Peyer's patch (tissue), 4 donors: ENCODE measurements at regions not wholly inside any gene's neighbourhood (a gene's known extent, or its start where the extent isn't known, plus 50 kb on each side); places are given as distances from the start of the nearest gene placed in this dataset.
"Not testable (repeated sequence)": the region's sequence is repeated elsewhere in the genome, so short reads cannot be mapped to it uniquely, and the experiment has no call there.

Source experiments
- DNase-seq, 3 donors: peaks; one replicate each; pipeline ENCODE4 v3.0.0-alpha.2; 2017 to 2019
- H3K27ac ChIP-seq, 4 donors: fragments of 200-600 bp; sonication (generic); one replicate each; pipeline ENCODE4 v1.5.1; 2016 to 2019
- H3K27me3 ChIP-seq, 2 donors: fragments of 200-600 bp; sonication (generic); one replicate each; pipeline ENCODE4 v1.5.1; 2019
- H3K36me3 ChIP-seq, 3 donors: fragments of 200-600 bp; sonication (generic); one replicate each; pipeline ENCODE4 v1.5.1; 2016 to 2019
- H3K4me1 ChIP-seq, 4 donors: fragments of 200-600 bp; sonication (generic); one replicate each; pipeline ENCODE4 v1.5.1; 2016 to 2019
- H3K4me3 ChIP-seq, 4 donors: fragments of 200-600 bp; sonication (generic); 1 replicate in 3 of 4; 2 replicates in 1 of 4; pipeline ENCODE4 v1.5.1; 2016 to 2019; ENCODE audit warnings: mild to moderate bottlenecking in 1 of 4
- H3K9me3 ChIP-seq, 4 donors: fragments of 200-600 bp; sonication (generic); one replicate each; pipeline ENCODE4 v1.5.1; 2016 to 2019; ENCODE audit warnings: mild to moderate bottlenecking in 1 of 4
- POLR2A ChIP-seq, 2 donors: fragments of 450-650 bp; IDR thresholded peaks; one replicate each; pipeline ENCODE4 v1.5.1; 2017; ENCODE audit warnings: antibody characterized with exemption in 2 of 2, mild to moderate bottlenecking in 2 of 2, moderate library complexity in 2 of 2
- TF ChIP-seq, protein P1 (sequence below), 6 experiments: fragments of 450-650 bp in 4 of 6; fragments of 200-600 bp in 2 of 6; sonication (generic) in 1 of 6; IDR thresholded peaks; one replicate each; pipeline ENCODE4 v1.5.1; 2017 to 2019; ENCODE audit warnings: antibody characterized with exemption in 6 of 6, mild to moderate bottlenecking in 3 of 6, moderate library complexity in 1 of 6

DNA sequence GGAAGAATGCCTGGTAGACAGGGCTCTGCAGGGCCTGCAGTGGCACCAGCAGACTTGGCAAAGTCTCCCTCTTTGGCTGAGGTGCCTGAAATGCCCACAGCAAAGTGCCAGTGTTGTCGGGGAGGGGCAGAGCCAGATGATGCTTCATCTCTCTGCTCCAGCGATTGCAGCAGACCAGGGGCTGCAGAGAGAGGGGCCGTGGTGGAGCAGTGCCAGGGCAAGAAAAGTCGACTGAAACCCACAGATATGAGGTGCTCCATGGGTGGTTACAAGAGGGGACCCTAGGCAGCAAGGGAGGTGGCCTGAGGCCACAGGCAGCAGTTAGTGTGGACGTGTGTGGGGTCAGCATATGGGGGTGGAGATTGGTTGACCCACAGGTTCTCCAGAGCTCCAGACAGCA lies 123.5 kb upstream of the SHH start:
- Histone ChIP-seq H3K36me3 (no peaks in the 10 kb centered on the region), H3K27me3 (no peaks in the 10 kb centered on the region), H3K9me3 (no peaks in the 10 kb centered on the region), H3K4me3 (no peak overlapping the region), H3K27ac (no peak overlapping the region), H3K4me1 (no peaks in the 10 kb centered on the region)
- no peak for TF ChIP-seq POLR2A (IDR thresholded peaks at IDR 0.05)
- TF ChIP-seq, protein P1, sequence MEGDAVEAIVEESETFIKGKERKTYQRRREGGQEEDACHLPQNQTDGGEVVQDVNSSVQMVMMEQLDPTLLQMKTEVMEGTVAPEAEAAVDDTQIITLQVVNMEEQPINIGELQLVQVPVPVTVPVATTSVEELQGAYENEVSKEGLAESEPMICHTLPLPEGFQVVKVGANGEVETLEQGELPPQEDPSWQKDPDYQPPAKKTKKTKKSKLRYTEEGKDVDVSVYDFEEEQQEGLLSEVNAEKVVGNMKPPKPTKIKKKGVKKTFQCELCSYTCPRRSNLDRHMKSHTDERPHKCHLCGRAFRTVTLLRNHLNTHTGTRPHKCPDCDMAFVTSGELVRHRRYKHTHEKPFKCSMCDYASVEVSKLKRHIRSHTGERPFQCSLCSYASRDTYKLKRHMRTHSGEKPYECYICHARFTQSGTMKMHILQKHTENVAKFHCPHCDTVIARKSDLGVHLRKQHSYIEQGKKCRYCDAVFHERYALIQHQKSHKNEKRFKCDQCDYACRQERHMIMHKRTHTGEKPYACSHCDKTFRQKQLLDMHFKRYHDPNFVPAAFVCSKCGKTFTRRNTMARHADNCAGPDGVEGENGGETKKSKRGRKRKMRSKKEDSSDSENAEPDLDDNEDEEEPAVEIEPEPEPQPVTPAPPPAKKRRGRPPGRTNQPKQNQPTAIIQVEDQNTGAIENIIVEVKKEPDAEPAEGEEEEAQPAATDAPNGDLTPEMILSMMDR (IDR thresholded peaks at IDR 0.05) = no peak
- no peak for DNase-seq

DNA sequence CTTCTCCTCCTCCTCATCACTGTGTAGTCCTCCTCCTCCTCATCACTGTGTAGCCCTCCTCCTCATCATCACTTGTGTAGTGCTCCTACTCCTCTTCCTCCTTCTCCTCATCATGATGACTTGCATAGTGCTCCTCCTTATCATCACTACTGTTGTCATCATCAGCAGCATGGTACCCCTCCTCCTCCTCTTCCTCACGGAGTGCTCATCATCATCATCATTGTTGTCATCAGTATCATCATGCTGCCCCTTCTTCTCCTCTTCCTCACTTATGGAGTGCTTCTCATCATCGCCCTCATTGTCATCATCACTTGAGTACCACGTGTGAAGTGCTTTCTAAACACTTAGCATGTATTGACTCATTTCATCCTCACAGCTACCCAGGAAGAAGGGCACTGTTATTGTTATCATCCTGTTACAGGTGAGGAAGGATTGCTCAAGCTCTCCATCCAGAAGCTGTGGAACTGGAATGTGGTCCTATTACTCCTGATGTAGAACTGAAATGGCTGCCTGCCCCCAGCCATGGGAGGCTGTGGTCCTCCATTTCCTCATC lies 122.8 kb upstream of the SHH start:
- no peaks in the 10 kb centered on the region for H3K4me1 ChIP-seq
- TF ChIP-seq POLR2A (IDR thresholded peaks at IDR 0.05) = no peak
- TF ChIP-seq, protein P1 (IDR thresholded peaks at IDR 0.05) = no peak
- H3K27ac ChIP-seq = no peak overlapping the region
- DNase-seq = no peak
- no peaks in the 10 kb centered on the region for H3K27me3 ChIP-seq
- no peaks in the 10 kb centered on the region for H3K36me3 ChIP-seq
- H3K9me3 ChIP-seq = no peaks in the 10 kb centered on the region
- no peak overlapping the region for H3K4me3 ChIP-seq

DNA sequence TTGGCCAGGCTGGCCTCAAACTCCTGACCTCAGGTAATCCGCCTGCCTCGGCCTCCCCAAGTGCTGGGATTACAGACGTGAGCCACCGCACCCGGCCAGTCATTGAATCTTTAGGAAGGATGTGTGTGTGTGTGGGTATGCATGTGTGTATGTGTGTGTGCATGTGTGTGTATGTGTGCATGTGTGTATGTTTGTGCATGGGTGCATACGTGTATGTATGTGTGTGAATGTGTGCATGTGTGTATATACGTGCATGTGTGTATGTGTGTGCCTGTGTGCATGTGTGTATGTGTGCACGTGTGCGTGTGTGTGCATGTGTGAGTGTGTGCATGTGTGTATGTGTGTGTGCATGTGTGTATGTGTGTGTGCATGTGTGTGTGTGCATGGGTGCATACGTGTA lies 120.1 kb upstream of the SHH start:
- DNase-seq, H3K4me1 ChIP-seq, H3K27me3 ChIP-seq, H3K36me3 ChIP-seq, H3K27ac ChIP-seq, H3K9me3 ChIP-seq, H3K4me3 ChIP-seq: not testable (repeated sequence)

DNA sequence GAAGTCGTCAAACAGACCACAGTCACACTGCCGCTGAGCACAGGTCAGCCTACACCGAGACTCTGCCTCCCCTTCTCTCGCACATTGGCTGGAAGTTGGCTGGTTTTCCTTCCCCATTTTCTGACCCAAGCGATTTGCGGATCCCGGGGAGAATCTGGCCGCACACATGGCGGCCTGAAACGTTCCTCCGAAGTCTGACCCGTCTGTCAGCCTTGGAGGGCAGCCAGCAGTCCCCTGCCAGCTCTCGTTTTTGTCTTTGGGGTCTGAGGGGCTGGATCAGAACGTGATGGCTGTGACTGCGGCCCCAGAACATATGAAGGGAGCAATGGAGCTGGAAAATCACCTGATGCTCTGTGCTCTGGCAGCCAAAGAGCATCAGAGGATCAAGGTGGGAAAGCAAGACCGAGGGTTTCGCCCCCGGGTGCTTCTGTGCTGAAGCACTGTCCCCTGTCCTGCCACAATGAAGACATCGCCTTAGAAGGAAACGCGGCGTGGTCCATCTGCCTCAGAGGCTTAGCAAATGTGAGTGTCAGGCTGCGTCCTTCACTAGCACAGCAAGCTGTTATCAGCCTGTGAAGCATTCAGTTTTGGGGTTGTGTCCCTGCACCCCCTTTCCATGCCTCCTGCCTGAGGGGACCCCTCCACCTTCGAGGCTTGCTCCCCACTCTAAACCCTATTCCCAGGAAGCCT lies 119.3 kb upstream of the SHH start:
- no peaks in the 10 kb centered on the region for H3K9me3 ChIP-seq
- H3K27me3 ChIP-seq = no peaks in the 10 kb centered on the region
- no peak for DNase-seq
- TF ChIP-seq POLR2A (IDR thresholded peaks at IDR 0.05) = no peak
- TF ChIP-seq, protein P1 (IDR thresholded peaks at IDR 0.05) = no peak
- H3K4me1 ChIP-seq = no peaks in the 10 kb centered on the region
- H3K36me3 ChIP-seq = no peaks in the 10 kb centered on the region
- no peak overlapping the region for H3K27ac ChIP-seq
- H3K4me3 ChIP-seq = no peak overlapping the region

DNA sequence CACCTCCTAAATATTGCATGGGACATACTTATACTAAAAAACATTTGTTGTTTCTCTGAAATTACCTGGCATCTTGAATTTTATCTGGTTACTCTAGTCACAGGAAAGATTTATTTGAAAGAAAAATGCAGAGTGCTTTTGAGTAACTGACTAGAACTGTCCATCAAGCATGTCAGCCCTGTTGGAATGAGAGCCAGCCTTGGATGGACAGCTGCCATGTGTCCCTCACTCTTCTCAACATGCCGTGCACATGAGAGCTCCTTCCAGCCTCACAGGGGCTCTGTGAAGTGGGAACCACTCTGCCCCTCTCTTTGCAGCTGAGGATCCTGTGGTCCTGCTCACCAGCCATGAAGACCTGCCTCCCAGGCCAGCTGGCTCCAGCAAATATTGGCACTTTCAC lies 118.3 kb upstream of the SHH start:
- H3K4me1 ChIP-seq = no peaks in the 10 kb centered on the region
- no peaks in the 10 kb centered on the region for H3K27me3 ChIP-seq
- no peak for DNase-seq
- no peak overlapping the region for H3K27ac ChIP-seq
- H3K4me3 ChIP-seq = no peak overlapping the region
- TF ChIP-seq POLR2A (IDR thresholded peaks at IDR 0.05) = no peak
- TF ChIP-seq, protein P1 (IDR thresholded peaks at IDR 0.05) = no peak
- no peaks in the 10 kb centered on the region for H3K9me3 ChIP-seq
- H3K36me3 ChIP-seq = no peaks in the 10 kb centered on the region

DNA sequence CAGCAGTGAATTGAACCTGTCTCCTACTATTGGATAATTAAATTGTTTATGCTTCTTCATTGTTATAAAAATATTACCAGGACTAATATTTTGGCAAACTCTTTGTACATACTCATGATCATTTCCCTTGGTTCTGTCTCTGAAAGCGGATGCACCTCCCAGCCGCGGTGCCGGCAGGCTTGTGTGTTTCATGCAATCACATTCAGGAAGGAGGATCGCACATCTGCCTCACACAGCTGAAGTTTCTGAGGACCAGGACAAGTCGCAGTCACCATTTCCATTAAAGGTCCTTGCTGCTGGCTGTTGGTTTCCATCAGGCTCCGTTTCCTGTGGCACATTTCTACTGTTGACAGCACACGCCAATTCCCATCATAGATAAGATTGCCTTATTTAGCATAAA lies 117.8 kb upstream of the SHH start:
- DNase-seq = no peak
- TF ChIP-seq, protein P1 (IDR thresholded peaks at IDR 0.05) = no peak
- TF ChIP-seq POLR2A (IDR thresholded peaks at IDR 0.05) = no peak
- Histone ChIP-seq H3K4me1 (no peaks in the 10 kb centered on the region), H3K27ac (no peak overlapping the region), H3K4me3 (no peak overlapping the region), H3K36me3 (no peaks in the 10 kb centered on the region), H3K27me3 (no peaks in the 10 kb centered on the region), H3K9me3 (no peaks in the 10 kb centered on the region)
